IPS-18a (cell line): ENCODE measurements at regions not wholly inside any gene's neighbourhood (a gene's known extent, or its start where the extent isn't known, plus 50 kb on each side); places are given as distances from the start of the nearest gene placed in this dataset.

ENCODE experiments used
- H3K27ac ChIP-seq: one replicate; pipeline ENCODE4 v1.5.1; 2013; ENCODE audit warnings: low read length
- H3K27me3 ChIP-seq: one replicate; pipeline ENCODE4 v1.6.1; 2013; ENCODE audit warnings: mild to moderate bottlenecking, low read length; ENCODE audit not compliant: control insufficient read depth, insufficient read depth
- H3K36me3 ChIP-seq: one replicate; pipeline ENCODE4 v1.6.1; 2013; ENCODE audit warnings: low read depth, low read length; ENCODE audit not compliant: control insufficient read depth
- H3K4me1 ChIP-seq: one replicate; pipeline ENCODE4 v1.6.1; 2013; ENCODE audit warnings: low read depth, low read length; ENCODE audit not compliant: control insufficient read depth
- H3K4me3 ChIP-seq: one replicate; pipeline ENCODE4 v1.5.1; 2013; ENCODE audit warnings: low read length
- H3K9ac ChIP-seq: one replicate; pipeline ENCODE4 v1.6.1; 2013; ENCODE audit warnings: mild to moderate bottlenecking, low read length, moderate library complexity
- H3K9me3 ChIP-seq: one replicate; pipeline ENCODE4 v1.6.1; 2013; ENCODE audit warnings: low read depth, low read length; ENCODE audit not compliant: control insufficient read depth

DNA sequence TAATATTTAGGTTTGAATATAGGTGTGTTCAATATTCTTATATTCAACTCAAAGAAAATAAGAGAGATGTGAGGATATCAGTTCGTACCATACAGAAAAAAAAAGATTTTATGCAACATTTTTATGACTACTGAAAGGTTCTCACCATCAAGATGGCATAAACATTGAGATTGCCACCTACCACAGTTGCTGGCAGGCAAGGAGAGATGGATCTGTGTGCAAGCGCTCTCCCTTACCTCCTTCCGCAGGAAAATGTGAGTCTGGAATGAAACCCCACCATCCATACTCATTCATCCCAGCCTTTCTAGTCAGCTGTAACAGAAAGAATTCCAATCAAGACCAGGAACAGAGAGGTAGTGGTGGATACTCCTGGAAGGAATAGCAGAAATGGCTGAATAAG is 376.9 kb downstream of the PPP3CA start:
- Histone ChIP-seq H3K9ac (no peak overlapping the region), H3K27me3 (no peaks in the 10 kb centered on the region), H3K4me3 (no peak overlapping the region), H3K27ac (no peak overlapping the region), H3K9me3 (no peaks in the 10 kb centered on the region), H3K4me1 (peaks cover 10% of the 10 kb centered on the region), H3K36me3 (no peaks in the 10 kb centered on the region)

DNA sequence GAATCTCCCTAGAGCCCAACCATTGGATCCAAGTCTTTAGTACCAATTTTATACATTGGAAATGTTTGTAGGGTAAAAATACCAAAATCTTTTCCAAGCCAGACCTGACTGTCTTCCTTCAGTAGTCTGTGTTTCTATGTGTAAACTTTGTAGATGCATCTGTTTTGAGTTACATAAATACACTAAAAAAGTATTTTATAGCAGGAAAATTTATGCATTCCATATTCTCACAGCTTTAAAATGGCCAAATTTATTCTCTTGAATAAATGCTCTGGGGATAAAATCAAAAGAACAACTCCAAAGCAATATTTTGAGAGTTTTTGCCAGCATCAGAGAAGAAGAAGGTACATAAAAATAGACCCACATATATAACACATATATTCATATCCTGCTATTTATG is 377.4 kb downstream of the PPP3CA start:
- H3K4me1 ChIP-seq: peaks cover 5% of the 10 kb centered on the region
- H3K36me3 ChIP-seq: no peaks in the 10 kb centered on the region
- H3K4me3 ChIP-seq: no peak overlapping the region
- H3K9ac ChIP-seq: no peak overlapping the region
- H3K27me3 ChIP-seq: no peaks in the 10 kb centered on the region
- no peak overlapping the region for H3K27ac ChIP-seq
- no peaks in the 10 kb centered on the region for H3K9me3 ChIP-seq

DNA sequence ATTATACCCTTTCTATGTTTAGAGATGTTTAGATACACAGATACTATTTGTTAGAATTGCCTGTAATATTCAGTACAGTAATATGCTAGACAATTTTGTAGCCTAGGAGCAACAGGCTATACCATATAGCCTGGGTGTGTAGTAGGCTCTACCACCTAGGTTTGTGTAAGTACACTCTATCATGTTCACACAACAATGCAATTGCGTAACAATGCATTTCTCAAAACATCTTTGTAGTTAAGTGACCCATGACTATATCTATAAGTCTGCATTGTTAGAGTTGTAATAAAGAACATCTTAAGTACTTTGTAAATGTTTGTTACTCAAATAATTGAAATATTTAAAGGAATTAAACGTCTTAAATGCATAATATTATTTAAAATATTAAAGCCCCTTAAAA is 379.3 kb downstream of the PPP3CA start:
- no peaks in the 10 kb centered on the region for H3K36me3 ChIP-seq
- H3K4me1 ChIP-seq: no peaks in the 10 kb centered on the region
- no peak overlapping the region for H3K4me3 ChIP-seq
- no peaks in the 10 kb centered on the region for H3K27me3 ChIP-seq
- H3K9ac ChIP-seq: no peak overlapping the region
- no peaks in the 10 kb centered on the region for H3K9me3 ChIP-seq
- H3K27ac ChIP-seq: no peak overlapping the region

DNA sequence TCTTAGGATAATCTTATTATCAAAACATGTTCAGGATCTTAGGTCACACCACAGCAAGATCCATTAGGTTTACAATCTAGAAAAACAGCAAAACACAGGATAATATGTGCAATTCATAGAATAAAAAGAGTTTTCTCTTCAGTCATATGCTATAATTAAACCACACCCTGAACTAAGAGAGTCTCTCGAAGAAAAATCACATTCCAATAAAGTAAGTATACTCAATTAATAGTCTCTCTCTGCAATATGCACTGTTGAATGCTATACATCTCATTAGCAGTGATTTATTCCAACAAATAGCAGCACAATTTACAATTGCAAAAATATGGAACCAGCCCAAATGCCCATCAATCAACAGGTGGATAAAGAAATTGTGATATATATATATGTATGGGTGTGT is 383.7 kb downstream of the PPP3CA start:
- Histone ChIP-seq H3K4me3 (no peak overlapping the region), H3K27me3 (no peaks in the 10 kb centered on the region), H3K27ac (no peak overlapping the region), H3K36me3 (no peaks in the 10 kb centered on the region), H3K9me3 (no peaks in the 10 kb centered on the region), H3K9ac (no peak overlapping the region), H3K4me1 (peaks cover 1% of the 10 kb centered on the region)

DNA sequence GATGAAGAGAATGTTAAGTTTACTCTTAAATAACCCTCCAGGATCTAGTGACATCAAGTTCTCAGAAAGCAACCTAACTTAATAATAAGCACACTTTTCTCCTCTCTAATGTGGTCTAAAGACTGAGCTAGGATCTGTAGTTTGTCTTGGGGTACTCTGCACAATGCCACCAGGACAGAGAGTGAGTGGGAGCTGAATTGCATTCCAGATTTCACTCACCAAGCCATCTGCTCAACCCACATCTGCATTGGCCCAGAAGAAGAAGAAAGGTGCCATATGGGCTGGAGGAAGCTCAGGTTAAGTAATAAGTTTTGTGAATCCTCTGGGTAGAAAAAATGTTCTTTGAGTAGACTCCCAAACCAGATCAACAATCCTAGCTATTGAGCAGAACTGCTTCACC is 384.6 kb downstream of the PPP3CA start:
- H3K36me3 ChIP-seq: no peaks in the 10 kb centered on the region
- no peak overlapping the region for H3K4me3 ChIP-seq
- H3K4me1 ChIP-seq: peaks cover 7% of the 10 kb centered on the region
- no peak overlapping the region for H3K9ac ChIP-seq
- H3K9me3 ChIP-seq: no peaks in the 10 kb centered on the region
- no peaks in the 10 kb centered on the region for H3K27me3 ChIP-seq
- no peak overlapping the region for H3K27ac ChIP-seq

DNA sequence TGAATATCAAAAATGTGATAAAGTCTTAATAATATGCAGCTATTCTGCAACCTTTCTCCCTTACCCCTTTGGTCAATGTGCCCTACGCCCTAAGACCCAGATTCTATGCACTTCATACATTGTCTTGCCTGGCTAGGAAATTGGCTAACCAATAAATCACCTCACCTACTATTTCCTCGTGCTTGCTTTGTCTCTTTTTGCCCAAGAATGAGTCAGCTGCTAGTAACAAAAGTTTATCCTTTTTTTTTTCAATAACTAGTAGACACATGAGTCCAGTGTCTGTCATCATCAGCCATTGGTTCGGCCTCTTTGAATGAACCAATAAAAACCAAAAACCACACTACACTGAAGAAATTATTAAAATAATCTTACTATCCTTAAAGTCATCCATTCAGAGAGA is 387.1 kb downstream of the PPP3CA start:
- Histone ChIP-seq H3K4me1 (peaks cover 7% of the 10 kb centered on the region), H3K4me3 (no peak overlapping the region), H3K27me3 (no peaks in the 10 kb centered on the region), H3K27ac (no peak overlapping the region), H3K36me3 (no peaks in the 10 kb centered on the region), H3K9ac (no peak overlapping the region), H3K9me3 (no peaks in the 10 kb centered on the region)

- H3K27ac ChIP-seq: no peak overlapping the region
- H3K4me3 ChIP-seq: no peak overlapping the region
- peaks cover 7% of the 10 kb centered on the region for H3K4me1 ChIP-seq
- H3K9me3 ChIP-seq: no peaks in the 10 kb centered on the region
- H3K36me3 ChIP-seq: no peaks in the 10 kb centered on the region
- no peaks in the 10 kb centered on the region for H3K27me3 ChIP-seq
- H3K9ac ChIP-seq: no peak overlapping the region
These were observed 393.3 kb downstream of the PPP3CA start for GRCh38 chr4:100954046-100954445.

DNA sequence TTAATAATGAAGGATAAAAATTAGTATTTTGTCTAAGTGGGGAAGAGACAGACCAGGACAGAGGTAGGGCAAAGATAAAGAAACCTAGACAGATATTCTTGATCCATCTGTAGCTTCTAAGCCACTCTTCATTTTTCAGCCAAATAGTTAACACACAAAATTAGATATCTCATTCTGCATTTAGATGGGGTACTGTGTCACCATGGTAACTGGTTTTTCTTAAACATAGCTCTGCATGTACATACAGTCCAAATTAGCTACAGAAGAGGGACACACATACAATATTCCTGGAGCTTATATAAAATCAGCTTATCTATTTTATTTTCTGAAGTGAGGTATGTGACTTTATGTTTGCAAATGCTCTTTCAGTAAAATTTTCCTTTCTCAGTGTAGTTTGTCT is 393.7 kb downstream of the PPP3CA start:
- Histone ChIP-seq H3K4me3 (no peak overlapping the region), H3K27me3 (no peaks in the 10 kb centered on the region), H3K9me3 (no peaks in the 10 kb centered on the region), H3K27ac (no peak overlapping the region), H3K36me3 (no peaks in the 10 kb centered on the region), H3K4me1 (peaks cover 6% of the 10 kb centered on the region), H3K9ac (no peak overlapping the region)

DNA sequence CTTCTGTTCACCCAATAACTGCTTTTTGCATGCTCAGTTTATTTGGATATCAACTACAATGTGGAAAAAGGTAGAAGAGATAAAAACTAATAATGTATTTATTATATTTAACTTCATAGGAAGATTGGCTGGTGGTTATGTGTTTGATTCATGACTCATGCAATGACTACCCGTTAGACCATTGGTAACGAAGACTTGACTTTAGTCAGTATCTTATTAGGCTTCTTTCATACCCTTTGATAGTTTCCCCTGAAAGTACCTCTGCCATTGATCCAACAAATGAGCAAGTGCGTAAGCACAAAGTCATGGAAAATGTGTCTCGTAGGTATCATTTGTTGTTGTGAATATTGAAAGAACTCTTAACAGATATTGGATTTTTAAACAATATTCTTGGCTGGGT is 394.7 kb downstream of the PPP3CA start:
- Histone ChIP-seq H3K27me3 (no peaks in the 10 kb centered on the region), H3K27ac (no peak overlapping the region), H3K9me3 (no peaks in the 10 kb centered on the region), H3K4me3 (no peak overlapping the region), H3K4me1 (no peaks in the 10 kb centered on the region), H3K9ac (no peak overlapping the region), H3K36me3 (no peaks in the 10 kb centered on the region)

- Histone ChIP-seq H3K36me3 (no peaks in the 10 kb centered on the region), H3K27ac (no peak overlapping the region), H3K9ac (no peak overlapping the region), H3K4me3 (no peak overlapping the region), H3K9me3 (no peaks in the 10 kb centered on the region), H3K4me1 (no peaks in the 10 kb centered on the region), H3K27me3 (no peaks in the 10 kb centered on the region)
These were observed 397.9 kb downstream of the PPP3CA start for GRCh38 chr4:100949350-100949935.

GRCh38 chr4:100948911-100949310 is 398.4 kb downstream of the PPP3CA start:
- Histone ChIP-seq H3K4me1 (no peaks in the 10 kb centered on the region), H3K27me3 (no peaks in the 10 kb centered on the region), H3K27ac (no peak overlapping the region), H3K9me3 (no peaks in the 10 kb centered on the region), H3K4me3 (no peak overlapping the region), H3K36me3 (no peaks in the 10 kb centered on the region), H3K9ac (no peak overlapping the region)

DNA sequence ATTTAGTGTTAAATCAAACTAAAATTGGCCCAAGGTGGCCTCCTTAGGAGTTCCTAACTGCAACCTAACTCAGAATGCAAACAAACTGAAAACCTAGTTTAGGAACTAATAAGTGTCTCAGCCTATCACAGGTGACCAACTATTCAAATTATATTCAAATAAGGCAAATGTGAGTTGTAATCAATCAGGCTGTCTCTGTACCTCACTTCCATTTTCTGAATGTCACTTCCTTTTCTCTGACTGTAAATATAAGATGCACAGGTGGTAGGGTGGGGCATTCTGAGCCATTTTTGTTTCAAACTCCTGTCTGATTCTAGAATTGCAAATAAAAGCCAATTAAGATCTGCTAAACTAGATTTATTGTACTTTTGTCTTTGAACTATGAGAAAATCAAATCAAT is 401.5 kb downstream of the PPP3CA start:
- no peak overlapping the region for H3K9ac ChIP-seq
- H3K27me3 ChIP-seq: no peaks in the 10 kb centered on the region
- no peak overlapping the region for H3K4me3 ChIP-seq
- H3K27ac ChIP-seq: no peak overlapping the region
- peaks cover 5% of the 10 kb centered on the region for H3K9me3 ChIP-seq
- no peaks in the 10 kb centered on the region for H3K36me3 ChIP-seq
- H3K4me1 ChIP-seq: no peaks in the 10 kb centered on the region
